ENCODE measurements at regions not wholly inside any gene's neighbourhood (a gene's known extent, or its start where the extent isn't known, plus 50 kb on each side); places are given as distances from the start of the nearest gene placed in this dataset.
A peak's percentile ranks its signal among the peaks of the same experiment; 100 is the strongest.

DNA sequence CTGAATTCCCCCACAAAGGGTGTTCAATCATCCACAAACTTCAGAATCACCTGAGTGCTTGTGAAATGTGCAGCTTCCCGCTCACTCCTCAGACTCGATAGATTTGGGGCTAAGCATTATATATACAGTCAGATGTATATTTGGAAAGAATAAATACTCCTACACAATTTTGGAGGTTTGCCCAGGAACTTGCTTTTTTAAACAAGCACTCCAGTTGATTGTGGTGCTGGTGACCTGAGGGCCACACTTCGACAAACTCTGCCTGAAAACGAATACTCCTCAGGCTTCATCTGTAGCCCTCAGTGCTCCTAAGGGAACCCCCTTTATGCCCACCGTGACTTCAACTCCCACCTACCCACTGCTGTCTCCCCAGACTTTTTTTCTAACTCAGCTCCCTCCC is 211.6 kb downstream of the INHBA start:
- no peak for DNase-seq (ENCODE audit: insufficient read length, low spot score, missing footprints)
- no peaks in the 10 kb centered on the region for H3K9me3 ChIP-seq (ENCODE audit: low read depth, low read length)
- no peaks in the 10 kb centered on the region for H3K36me3 ChIP-seq (ENCODE audit: insufficient read depth, low read length)
- H3K4me1 ChIP-seq (ENCODE audit: insufficient read depth, low read length) = peaks cover 13% of the 10 kb centered on the region
- no peak overlapping the region for H3K4me3 ChIP-seq (ENCODE audit: insufficient read depth, low read length)
- no peak overlapping the region for H3K27ac ChIP-seq (ENCODE audit: low read depth, low read length)
- no peaks in the 10 kb centered on the region for H3K79me2 ChIP-seq (ENCODE audit: insufficient read depth, low read length)
- H4K20me1 ChIP-seq (ENCODE audit: insufficient read depth, low read length) = no peaks in the 10 kb centered on the region
- TF ChIP-seq, protein P1, sequence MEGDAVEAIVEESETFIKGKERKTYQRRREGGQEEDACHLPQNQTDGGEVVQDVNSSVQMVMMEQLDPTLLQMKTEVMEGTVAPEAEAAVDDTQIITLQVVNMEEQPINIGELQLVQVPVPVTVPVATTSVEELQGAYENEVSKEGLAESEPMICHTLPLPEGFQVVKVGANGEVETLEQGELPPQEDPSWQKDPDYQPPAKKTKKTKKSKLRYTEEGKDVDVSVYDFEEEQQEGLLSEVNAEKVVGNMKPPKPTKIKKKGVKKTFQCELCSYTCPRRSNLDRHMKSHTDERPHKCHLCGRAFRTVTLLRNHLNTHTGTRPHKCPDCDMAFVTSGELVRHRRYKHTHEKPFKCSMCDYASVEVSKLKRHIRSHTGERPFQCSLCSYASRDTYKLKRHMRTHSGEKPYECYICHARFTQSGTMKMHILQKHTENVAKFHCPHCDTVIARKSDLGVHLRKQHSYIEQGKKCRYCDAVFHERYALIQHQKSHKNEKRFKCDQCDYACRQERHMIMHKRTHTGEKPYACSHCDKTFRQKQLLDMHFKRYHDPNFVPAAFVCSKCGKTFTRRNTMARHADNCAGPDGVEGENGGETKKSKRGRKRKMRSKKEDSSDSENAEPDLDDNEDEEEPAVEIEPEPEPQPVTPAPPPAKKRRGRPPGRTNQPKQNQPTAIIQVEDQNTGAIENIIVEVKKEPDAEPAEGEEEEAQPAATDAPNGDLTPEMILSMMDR (IDR thresholded peaks at IDR 0.05; ENCODE audit: extremely low read depth, low read depth, low read length) = no peak
- no peaks in the 10 kb centered on the region for H3K27me3 ChIP-seq (ENCODE audit: insufficient read depth, low read length)
- H3K4me2 ChIP-seq (ENCODE audit: insufficient read depth, low read length) = peak overlapping the region; percentile 39
- H2AFZ ChIP-seq (ENCODE audit: low read length) = peak overlapping the region; percentile 45

DNA sequence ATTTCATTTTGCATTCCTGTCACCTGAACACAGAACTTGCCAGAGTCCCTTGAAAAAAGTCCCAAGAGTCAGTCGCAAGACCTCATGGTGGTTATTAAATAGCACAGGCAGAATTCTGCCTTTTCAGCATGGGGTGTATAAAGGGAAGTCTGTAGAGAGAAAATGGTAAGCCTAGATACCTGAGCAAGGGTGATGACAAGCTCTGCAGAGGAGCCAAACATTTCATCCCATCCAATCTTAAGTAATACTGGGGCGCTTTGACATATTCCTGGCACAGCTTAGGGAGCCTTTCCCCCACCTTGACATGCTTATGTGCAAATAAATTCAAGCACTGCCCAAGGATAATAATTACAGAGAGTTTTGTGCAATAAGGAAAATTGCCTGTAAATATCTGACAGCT is 213.0 kb downstream of the INHBA start:
- H3K4me1 ChIP-seq (ENCODE audit: insufficient read depth, low read length) = peaks cover 13% of the 10 kb centered on the region
- no peak overlapping the region for H3K27ac ChIP-seq (ENCODE audit: low read depth, low read length)
- TF ChIP-seq, protein P1 (IDR thresholded peaks at IDR 0.05; ENCODE audit: extremely low read depth, low read depth, low read length) = no peak
- H3K4me2 ChIP-seq (ENCODE audit: insufficient read depth, low read length) = no peak overlapping the region
- H3K27me3 ChIP-seq (ENCODE audit: insufficient read depth, low read length) = no peaks in the 10 kb centered on the region
- no peaks in the 10 kb centered on the region for H3K9me3 ChIP-seq (ENCODE audit: low read depth, low read length)
- no peak overlapping the region for H3K4me3 ChIP-seq (ENCODE audit: insufficient read depth, low read length)
- H3K36me3 ChIP-seq (ENCODE audit: insufficient read depth, low read length) = no peaks in the 10 kb centered on the region
- H2AFZ ChIP-seq (ENCODE audit: low read length) = no peak overlapping the region
- no peaks in the 10 kb centered on the region for H3K79me2 ChIP-seq (ENCODE audit: insufficient read depth, low read length)
- H4K20me1 ChIP-seq (ENCODE audit: insufficient read depth, low read length) = no peaks in the 10 kb centered on the region
- DNase-seq (ENCODE audit: insufficient read length, low spot score, missing footprints) = no peak

DNA sequence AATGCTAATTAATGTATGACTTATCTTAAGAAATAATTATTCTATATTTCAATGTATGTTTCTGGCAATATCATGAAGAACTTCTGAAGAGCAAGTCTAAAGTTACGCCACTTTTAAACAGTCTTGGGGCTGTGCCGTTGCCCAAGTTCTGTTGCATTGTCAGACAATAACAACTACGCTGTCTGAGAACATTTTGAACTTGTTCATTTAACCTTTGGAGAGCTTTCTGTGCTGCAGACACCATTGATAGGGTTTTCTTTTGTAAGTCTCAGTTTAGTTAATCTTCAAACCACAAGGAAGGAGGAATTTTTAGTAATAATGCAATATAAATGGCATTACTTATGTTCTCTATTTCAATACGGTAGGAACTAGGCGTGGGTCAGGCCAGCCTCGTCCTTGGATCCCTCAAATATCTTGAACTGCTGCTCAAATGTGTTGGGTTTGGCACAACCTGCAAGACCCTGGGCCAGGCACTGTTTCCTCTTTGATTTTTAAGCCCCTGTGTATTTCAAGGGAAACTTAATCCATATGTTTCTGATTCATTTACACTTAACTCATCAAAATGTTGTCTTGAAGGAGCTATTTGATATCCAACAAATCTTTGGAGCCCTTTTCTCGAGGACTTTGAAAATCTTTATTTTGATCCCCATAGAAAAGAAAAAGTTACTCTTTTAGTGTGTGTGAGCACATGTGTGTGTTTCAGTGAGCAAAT is 215.5 kb downstream of the INHBA start:
- Histone ChIP-seq H3K27me3 (ENCODE audit: insufficient read depth, low read length) (no peaks in the 10 kb centered on the region), H3K4me2 (ENCODE audit: insufficient read depth, low read length) (no peak overlapping the region), H4K20me1 (ENCODE audit: insufficient read depth, low read length) (no peaks in the 10 kb centered on the region), H3K27ac (ENCODE audit: low read depth, low read length) (no peak overlapping the region), H3K36me3 (ENCODE audit: insufficient read depth, low read length) (no peaks in the 10 kb centered on the region), H3K79me2 (ENCODE audit: insufficient read depth, low read length) (no peaks in the 10 kb centered on the region), H2AFZ (ENCODE audit: low read length) (no peak overlapping the region), H3K4me1 (ENCODE audit: insufficient read depth, low read length) (peaks cover 13% of the 10 kb centered on the region), H3K9me3 (ENCODE audit: low read depth, low read length) (no peaks in the 10 kb centered on the region), H3K4me3 (ENCODE audit: insufficient read depth, low read length) (no peak overlapping the region)
- TF ChIP-seq, protein P1 (IDR thresholded peaks at IDR 0.05; ENCODE audit: extremely low read depth, low read depth, low read length) = no peak
- no peak for DNase-seq (ENCODE audit: insufficient read length, low spot score, missing footprints)

DNA sequence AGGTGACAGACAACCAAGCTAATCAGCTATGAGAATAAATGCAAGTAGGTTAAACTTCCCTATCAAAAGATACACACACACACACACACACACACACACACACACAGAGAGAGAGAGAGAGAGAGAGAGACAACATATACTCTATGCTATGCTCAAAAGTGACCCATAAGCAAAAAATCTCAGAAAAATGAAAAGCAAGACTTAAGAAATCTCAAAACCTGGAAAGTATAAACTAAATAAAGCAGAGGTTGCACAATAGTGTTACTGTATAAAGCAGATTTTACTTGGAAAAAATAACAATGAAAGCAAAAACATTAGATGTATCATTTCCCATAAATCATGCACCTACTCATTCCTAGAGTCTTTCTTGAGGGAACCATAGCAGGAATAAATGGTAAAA is 221.5 kb downstream of the INHBA start:
- Histone ChIP-seq H3K79me2 (ENCODE audit: insufficient read depth, low read length) (no peaks in the 10 kb centered on the region), H4K20me1 (ENCODE audit: insufficient read depth, low read length) (no peaks in the 10 kb centered on the region), H3K4me2 (ENCODE audit: insufficient read depth, low read length) (no peak overlapping the region), H3K9me3 (ENCODE audit: low read depth, low read length) (no peaks in the 10 kb centered on the region), H3K27ac (ENCODE audit: low read depth, low read length) (no peak overlapping the region), H3K4me3 (ENCODE audit: insufficient read depth, low read length) (no peak overlapping the region), H3K4me1 (ENCODE audit: insufficient read depth, low read length) (peaks cover 25% of the 10 kb centered on the region), H3K36me3 (ENCODE audit: insufficient read depth, low read length) (no peaks in the 10 kb centered on the region), H2AFZ (ENCODE audit: low read length) (no peak overlapping the region), H3K27me3 (ENCODE audit: insufficient read depth, low read length) (no peaks in the 10 kb centered on the region)
- TF ChIP-seq, protein P1 (IDR thresholded peaks at IDR 0.05; ENCODE audit: extremely low read depth, low read depth, low read length) = no peak
- DNase-seq (ENCODE audit: insufficient read length, low spot score, missing footprints) = no peak

All from osteoblast (primary cell).